H1 (cell line): ENCODE measurements at regions not wholly inside any gene's neighbourhood (a gene's known extent, or its start where the extent isn't known, plus 50 kb on each side); places are given as distances from the start of the nearest gene placed in this dataset.

Source experiments
- CTCF ChIA-PET: fragments of 300-600 bp; sonication (Branson Sonifier 250); formaldehyde crosslinking; loops from one replicate; lab custom pipeline; 2021; ENCODE audit not compliant: partially characterized antibody; lab: Charles Lee
- POLR2A ChIA-PET: fragments of 300-600 bp; sonication (Branson Sonifier 250); formaldehyde crosslinking; loops from one replicate; lab custom pipeline; 2021; ENCODE audit warnings: inconsistent platforms; ENCODE audit not compliant: partially characterized antibody; lab: Charles Lee
- DNase-seq, 2 experiments: peaks; one replicate each; pipeline versions ENCODE4 v3.0.0 to v3.0.0-alpha.2; 2010 to 2022; ENCODE audit warnings: low spot score in 2 of 2, low read depth in 1 of 2, mixed read lengths in 1 of 2
- FAIRE-seq: peaks from 2 replicates; lab custom pipeline; 2011; peaks lifted over from hg19 to GRCh38; lab: Jason Lieb, UNC
- H2AFZ ChIP-seq: 2 replicates; pipeline ENCODE4 v1.8.1; 2012; ENCODE audit warnings: low read length, inconsistent platforms
- H2AK5ac ChIP-seq: 2 replicates; pipeline ENCODE4 v1.6.1; 2013; ENCODE audit warnings: low read depth, low read length
- H2BK120ac ChIP-seq: replicated peaks from 2 replicates; pipeline ENCODE3; 2013; ENCODE audit warnings: low read depth, low read length, inconsistent platforms
- H2BK12ac ChIP-seq: 2 replicates; pipeline ENCODE4 v1.6.1; 2013; ENCODE audit warnings: low read depth, low read length
- H2BK15ac ChIP-seq: 2 replicates; pipeline ENCODE4 v1.6.1; 2013; ENCODE audit warnings: low read length
- H2BK20ac ChIP-seq: 2 replicates; pipeline ENCODE4 v1.6.1; 2013; ENCODE audit warnings: low read length
- H2BK5ac ChIP-seq: 2 replicates; pipeline ENCODE4 v1.6.1; 2013; ENCODE audit warnings: low read depth, low read length
- H3K14ac ChIP-seq: 2 replicates; pipeline ENCODE4 v1.6.1; 2013; ENCODE audit warnings: inconsistent platforms; ENCODE audit not compliant: insufficient read length
- H3K18ac ChIP-seq: 2 replicates; pipeline ENCODE4 v1.6.1; 2013; ENCODE audit warnings: low read length; ENCODE audit errors: extremely low read depth
- H3K23ac ChIP-seq: 2 replicates; pipeline ENCODE4 v1.6.1; 2013; ENCODE audit warnings: inconsistent platforms; ENCODE audit not compliant: insufficient read length
- H3K23me2 ChIP-seq: 2 replicates; pipeline ENCODE4 v1.6.1; 2013; ENCODE audit warnings: low read depth, low read length
- H3K27ac ChIP-seq: 2 replicates; pipeline ENCODE4 v1.6.1; 2011; ENCODE audit warnings: low read depth, low read length, inconsistent platforms
- H3K27me3 ChIP-seq, 4 experiments: replicated peaks in 1 of 4; 1 replicate in 1 of 4; 2 replicates in 3 of 4; pipeline versions ENCODE4 v1.6.1 to v1.8.1; 2011 to 2013; ENCODE audit warnings: low read length in 3 of 4, mild to moderate bottlenecking in 3 of 4, inconsistent platforms in 2 of 4, mixed read lengths in 2 of 4, moderate library complexity in 1 of 4; ENCODE audit not compliant: control insufficient read depth in 3 of 4, insufficient read depth in 3 of 4; ENCODE audit errors: extremely low read depth in 1 of 4
- H3K36me3 ChIP-seq, 4 experiments: 2 replicates each; pipeline versions ENCODE4 v1.6.1 to v1.8.1; 2011 to 2013; ENCODE audit warnings: mild to moderate bottlenecking in 4 of 4, low read length in 3 of 4, moderate library complexity in 2 of 4, control low read depth in 1 of 4, inconsistent platforms in 1 of 4; ENCODE audit not compliant: insufficient read depth in 4 of 4, control insufficient read depth in 2 of 4
- H3K4ac ChIP-seq: replicated peaks from 2 replicates; pipeline ENCODE3; 2013; ENCODE audit warnings: low read length, low read depth, mixed read lengths, inconsistent platforms; ENCODE audit not compliant: insufficient read length
- H3K4me1 ChIP-seq, 4 experiments: replicated peaks in 1 of 4; 1 replicate in 1 of 4; 2 replicates in 3 of 4; pipeline versions ENCODE4 v1.6.1 to v1.8.1; 2011 to 2013; ENCODE audit warnings: low read length in 3 of 4, inconsistent platforms in 2 of 4, mixed read lengths in 1 of 4; ENCODE audit not compliant: insufficient read depth in 4 of 4, control insufficient read depth in 3 of 4
- H3K4me2 ChIP-seq, 2 experiments: 2 replicates each; pipeline versions ENCODE4 v1.6.1 to v1.8.1; 2011 to 2013; ENCODE audit warnings: low read depth in 2 of 2, low read length in 2 of 2, control low read depth in 1 of 2, inconsistent platforms in 1 of 2, mild to moderate bottlenecking in 1 of 2; ENCODE audit not compliant: insufficient read depth in 1 of 2
- H3K4me3 ChIP-seq, 4 experiments: fragments of 200-600, 300-600 bp in 1 of 4; sonication (generic), shearing (Covaris generic), sonication (Bioruptor Twin) in 1 of 4; 2 replicates each; pipeline versions ENCODE4 v1.5.1 to v1.8.1; 2011 to 2016; ENCODE audit warnings: low read length in 4 of 4, low read depth in 3 of 4, control low read depth in 2 of 4, inconsistent platforms in 2 of 4, mild to moderate bottlenecking in 2 of 4, mixed read lengths in 1 of 4, moderate library complexity in 1 of 4; ENCODE audit not compliant: insufficient read depth in 2 of 4; ENCODE audit errors: extremely low read depth in 1 of 4
- H3K56ac ChIP-seq: replicated peaks from 2 replicates; pipeline ENCODE3; 2013; ENCODE audit warnings: low read depth, mild to moderate bottlenecking, mixed read lengths, low read length, inconsistent platforms; ENCODE audit not compliant: insufficient read length
- H3K79me1 ChIP-seq: 2 replicates; pipeline ENCODE4 v1.6.1; 2013; ENCODE audit warnings: low read depth, low read length, control low read depth
- H3K79me2 ChIP-seq, 2 experiments: 2 replicates each; pipeline versions ENCODE4 v1.6.1 to v1.8.1; 2012 to 2013; ENCODE audit warnings: low read length in 2 of 2, mild to moderate bottlenecking in 2 of 2, inconsistent platforms in 1 of 2; ENCODE audit not compliant: insufficient read depth in 2 of 2, control insufficient read depth in 1 of 2
- H3K9ac ChIP-seq, 4 experiments: replicated peaks in 1 of 4; 1 replicate in 1 of 4; 2 replicates in 3 of 4; pipeline versions ENCODE4 v1.6.1 to v1.8.1; 2011 to 2013; ENCODE audit warnings: low read depth in 3 of 4, low read length in 3 of 4, control low read depth in 2 of 4, mild to moderate bottlenecking in 2 of 4, moderate library complexity in 2 of 4, inconsistent platforms in 1 of 4; ENCODE audit errors: extremely low read depth in 1 of 4
- H3K9me3 ChIP-seq, 2 experiments: 2 replicates each; pipeline versions ENCODE4 v1.6.1 to v1.8.1; 2012 to 2013; ENCODE audit warnings: mild to moderate bottlenecking in 2 of 2, moderate library complexity in 2 of 2, control low read depth in 1 of 2, inconsistent platforms in 1 of 2, low read depth in 1 of 2, low read length in 1 of 2, mixed read lengths in 1 of 2; ENCODE audit not compliant: insufficient read depth in 2 of 2
- H4K20me1 ChIP-seq, 2 experiments: replicated peaks in 1 of 2; 2 replicates each; pipeline versions ENCODE3 to v1.8.1; 2011 to 2013; ENCODE audit warnings: inconsistent platforms in 2 of 2, low read length in 2 of 2, mild to moderate bottlenecking in 1 of 2; ENCODE audit not compliant: insufficient read depth in 2 of 2, control insufficient read depth in 1 of 2
- H4K5ac ChIP-seq: 2 replicates; pipeline ENCODE4 v1.6.1; 2013; ENCODE audit warnings: low read length, low read depth, mixed read lengths, inconsistent platforms; ENCODE audit not compliant: insufficient read length
- H4K8ac ChIP-seq: 2 replicates; pipeline ENCODE4 v1.8.0; 2013; ENCODE audit warnings: mild to moderate bottlenecking, moderate library complexity, low read length, inconsistent platforms; ENCODE audit not compliant: insufficient read depth; ENCODE audit errors: extremely low read depth
- H4K91ac ChIP-seq: replicated peaks from 2 replicates; pipeline ENCODE3; 2013; ENCODE audit warnings: low read length, mixed read lengths, inconsistent platforms; ENCODE audit not compliant: insufficient read length
- BCL11A ChIP-seq, 2 experiments: IDR thresholded peaks; one replicate each; pipeline ENCODE4 v1.6.1; 2011; ENCODE audit warnings: low read depth in 2 of 2, low read length in 2 of 2, mild to moderate bottlenecking in 2 of 2
- CTBP2 ChIP-seq: IDR thresholded peaks from 2 replicates; pipeline ENCODE4 v1.7.0; 2011; ENCODE audit warnings: borderline replicate concordance, mild to moderate bottlenecking, moderate library complexity, mixed read lengths, low read length; ENCODE audit not compliant: insufficient read depth, insufficient read length
- FOSL1 ChIP-seq: IDR thresholded peaks from 2 replicates; pipeline ENCODE4 v1.6.1; 2011; ENCODE audit warnings: mild to moderate bottlenecking, low read depth, low read length, moderate library complexity; ENCODE audit not compliant: insufficient read depth
- HDAC2 ChIP-seq, 2 experiments: fragments of 300-600 bp in 1 of 2; sonication (generic) in 1 of 2; IDR thresholded peaks; 2 replicates each; pipeline ENCODE4 v1.6.1; 2011 to 2012; ENCODE audit warnings: low read depth in 2 of 2, low read length in 2 of 2, mild to moderate bottlenecking in 2 of 2, moderate library complexity in 2 of 2, borderline replicate concordance in 1 of 2, inconsistent platforms in 1 of 2
- HDAC6 ChIP-seq: IDR thresholded peaks from one replicate; pipeline ENCODE4 v1.7.1; 2012; ENCODE audit warnings: low read depth, mild to moderate bottlenecking, inconsistent platforms, low read length, moderate library complexity
- JUND ChIP-seq: IDR thresholded peaks from 2 replicates; pipeline ENCODE4 v1.6.1; 2011; ENCODE audit warnings: mild to moderate bottlenecking, improper control_type of control experiment, low read length
- NANOG ChIP-seq: IDR thresholded peaks from 2 replicates; pipeline ENCODE4 v1.6.1; 2011; ENCODE audit warnings: low read length, low read depth, mild to moderate bottlenecking, inconsistent platforms; ENCODE audit not compliant: insufficient read depth, poor library complexity, severe bottlenecking
- POLR2A ChIP-seq, 2 experiments: IDR thresholded peaks; 1 replicate in 1 of 2; 2 replicates in 1 of 2; pipeline ENCODE4 v1.6.1; 2011; ENCODE audit warnings: low read depth in 2 of 2, low read length in 2 of 2, mild to moderate bottlenecking in 2 of 2; ENCODE audit errors: control extremely low read depth in 1 of 2
- RAD21 ChIP-seq, 2 experiments: IDR thresholded peaks in 1 of 2; conservative IDR thresholded peaks in 1 of 2; 2 replicates each; pipeline ENCODE4 v1.6.1; 2011; ENCODE audit warnings: low read depth in 2 of 2, low read length in 2 of 2, improper control_type of control experiment in 1 of 2, inconsistent platforms in 1 of 2, mild to moderate bottlenecking in 1 of 2, moderate library complexity in 1 of 2
- SAP30 ChIP-seq: fragments of 300-600 bp; sonication (generic); IDR thresholded peaks from 2 replicates; pipeline ENCODE4 v1.7.1; 2012; ENCODE audit warnings: low read length, moderate library complexity, mild to moderate bottlenecking, inconsistent platforms; ENCODE audit not compliant: insufficient read depth, insufficient replicate concordance
- SP1 ChIP-seq: IDR thresholded peaks from 2 replicates; pipeline ENCODE4 v1.6.1; 2011; ENCODE audit warnings: low read depth, low read length
- YY1 ChIP-seq: IDR thresholded peaks from 2 replicates; pipeline ENCODE4 v1.6.1; 2011; ENCODE audit warnings: low read depth, mild to moderate bottlenecking, low read length
- WGBS, 2 experiments: shearing (Covaris generic) in 1 of 2; methylation state at CpG; one replicate each; pipeline versions ENCODE4 v1.1.6 to v1.1.7; 2013 to 2015; ENCODE audit warnings: low lambda C conversion rate in 2 of 2, mixed read lengths in 2 of 2, inconsistent platforms in 1 of 2, low coverage in 1 of 2, missing lambda C conversion rate in 1 of 2; ENCODE audit not compliant: insufficient replicate concordance in 2 of 2, insufficient coverage in 1 of 2, insufficient read length in 1 of 2; ENCODE audit errors: extremely low coverage in 1 of 2, missing lambda C conversion rate in 1 of 2; 5-methylcytosine and 5-hydroxymethylcytosine counted together

- H4K5ac ChIP-seq = no peak overlapping the region
- H3K27me3 ChIP-seq = peaks cover 0 to 11% (median 5%) of the 10 kb centered on the region in 4 experiments; a peak in 3 of 7 replicates
- no peaks in the 10 kb centered on the region for H3K23me2 ChIP-seq
- H2BK120ac ChIP-seq = no peak overlapping the region
- H2BK12ac ChIP-seq = no peak overlapping the region
- ChIA-PET CTCF (interaction anchor here (0.6 to 2.8 kb wide), 8 partner anchors 8 to 1747 kb away, joined by 3 to 15 read pairs (median 4); no protein-coding TSS in a partner anchor), POLR2A (no interaction called here)
- no peak overlapping the region for H2AK5ac ChIP-seq
- H2BK15ac ChIP-seq = no peak overlapping the region
- peak overlapping the region; percentile 29 to 53 for H3K4me2 ChIP-seq
- no peak overlapping the region for H3K18ac ChIP-seq
- no peak overlapping the region for H3K23ac ChIP-seq
- no peak overlapping the region for H3K14ac ChIP-seq
- peaks cover 7 to 13% (median 11%) of the 10 kb centered on the region in 4 experiments; a peak in 6 of 7 replicates for H3K4me1 ChIP-seq
- H4K91ac ChIP-seq = no peak overlapping the region
- H3K36me3 ChIP-seq = no peaks in the 10 kb centered on the region
- no peak overlapping the region for H4K8ac ChIP-seq
- H3K4ac ChIP-seq = no peak overlapping the region
- no peaks in the 10 kb centered on the region for H3K79me2 ChIP-seq
- H3K9ac ChIP-seq = no peak overlapping the region
- H3K9me3 ChIP-seq = no peaks in the 10 kb centered on the region
- FAIRE-seq = peak; percentile 85
- H2AFZ ChIP-seq = no peak overlapping the region
- peak; percentile 33 to 47 for DNase-seq
- WGBS, 2 experiments = 22% methylated on average over 2 of the region's 2 CpGs; no CpG with 5 or more reads in 1 of the 2 experiments
- no peak overlapping the region for H3K56ac ChIP-seq
- H3K79me1 ChIP-seq = no peaks in the 10 kb centered on the region
- H3K4me3 ChIP-seq = peak overlapping the region in 1 of 4 experiments; percentile 4; a peak in 1 of 8 replicates
- H3K27ac ChIP-seq = no peak overlapping the region
- no peaks in the 10 kb centered on the region for H4K20me1 ChIP-seq
- no peak overlapping the region for H2BK5ac ChIP-seq
- H2BK20ac ChIP-seq = no peak overlapping the region
- TF ChIP-seq SAP30 (no peak), BCL11A (IDR thresholded peaks at IDR 0.05; ENCODE audit: low read depth in 2 of 2, low read length in 2 of 2) (peak in 1 of 2 experiments; percentile 30), FOSL1 (no peak), HDAC6 (no peak), JUND (no peak), POLR2A (IDR thresholded peaks at IDR 0.05; ENCODE audit: control extremely low read depth in 1 of 2, low read depth in 2 of 2, low read length in 2 of 2) (peak in 1 of 2 experiments; percentile 53; a peak in 1 of 3 replicates), RAD21 (IDR thresholded peaks at IDR 0.05 in 1 of 2, conservative IDR thresholded peaks at IDR 0.05 in 1 of 2; ENCODE audit: low read depth in 2 of 2, low read length in 2 of 2) (no peak), YY1 (0 out of 2 replicates have a peak, but pooled peaks have one; percentile 18), SP1 (peak; percentile 42; the same call in 1 of the 2 replicates), HDAC2 (IDR thresholded peaks at IDR 0.05; ENCODE audit: borderline replicate concordance in 1 of 2, low read depth in 2 of 2, low read length in 2 of 2) (0 out of 4 replicates have a peak, but pooled peaks of 1 of the 2 experiments have one; percentile 38), NANOG (peak; percentile 66), CTBP2 (no peak)
Measured at GRCh38 chr10:64086083-64086767, 565.0 kb downstream of the REEP3 start.
